T-cell (primary cell): ENCODE measurements at regions not wholly inside any gene's neighbourhood (a gene's known extent, or its start where the extent isn't known, plus 50 kb on each side); places are given as distances from the start of the nearest gene placed in this dataset.
"Not testable (repeated sequence)": the region's sequence is repeated elsewhere in the genome, so short reads cannot be mapped to it uniquely, and the experiment has no call there.

Experiments used
- ATAC-seq, 4 experiments: fragments of 200-7000 bp in 3 of 4; fragments of 150-1000 bp in 1 of 4; cut with Tn5 transposase; replicated peaks in 1 of 4; 1 replicate in 3 of 4; 2 replicates in 1 of 4; pipeline ENCODE4 v1.10.0; 2021; ENCODE audit warnings: moderate library complexity in 3 of 4, mild to moderate bottlenecking in 2 of 4, moderate number of reproducible peaks in 1 of 4
- CTCF ChIA-PET, 2 donors: fragments of 300-600 bp; sonication (Branson Sonifier 250); formaldehyde crosslinking; loops; one replicate each; lab custom pipeline; 2022; ENCODE audit warnings: antibody characterized with exemption in 2 of 2; lab: Charles Lee
- POLR2A ChIA-PET, 2 donors: fragments of 300-600 bp; sonication (Branson Sonifier 250); formaldehyde crosslinking; loops; one replicate each; lab custom pipeline; 2022; ENCODE audit warnings: antibody characterized with exemption in 2 of 2; lab: Charles Lee
- DNase-seq, 35 experiments: peaks; one replicate each; pipeline versions ENCODE4 v3.0.0 to v3.0.0-alpha.2; 2013 to 2023
- H3K27ac ChIP-seq: one replicate; pipeline ENCODE4 v1.5.1; 2013; ENCODE audit warnings: low read length
- H3K27me3 ChIP-seq, 2 experiments: replicated peaks in 1 of 2; 1 replicate in 1 of 2; 2 replicates in 1 of 2; pipeline versions ENCODE4 v1.6.1 to v1.7.0; 2013; ENCODE audit warnings: low read length in 1 of 2, mixed read lengths in 1 of 2; ENCODE audit not compliant: control insufficient read depth in 2 of 2, insufficient read depth in 2 of 2; ENCODE audit errors: extremely low read depth in 1 of 2
- H3K36me3 ChIP-seq, 2 donors: 1 replicate in 1 of 2; 2 replicates in 1 of 2; pipeline versions ENCODE4 v1.6.1 to v1.7.0; 2013; ENCODE audit warnings: low read length in 1 of 2; ENCODE audit not compliant: control insufficient read depth in 2 of 2, insufficient read depth in 1 of 2; ENCODE audit errors: extremely low read depth in 1 of 2
- H3K4me1 ChIP-seq, 2 experiments: 1 replicate in 1 of 2; 2 replicates in 1 of 2; pipeline versions ENCODE4 v1.6.1 to v1.7.0; 2013; ENCODE audit warnings: low read length in 2 of 2, mixed read lengths in 1 of 2; ENCODE audit not compliant: insufficient read depth in 2 of 2, control insufficient read depth in 1 of 2; ENCODE audit errors: extremely low read depth in 1 of 2
- H3K4me3 ChIP-seq, 2 donors: 1 replicate in 1 of 2; 2 replicates in 1 of 2; pipeline versions ENCODE4 v1.5.1 to v1.7.0; 2013; ENCODE audit warnings: mild to moderate bottlenecking in 2 of 2, low read length in 1 of 2, moderate library complexity in 1 of 2; ENCODE audit not compliant: control insufficient read depth in 1 of 2; ENCODE audit errors: extremely low read depth in 1 of 2
- H3K9me3 ChIP-seq: 2 replicates; pipeline ENCODE4 v1.7.0; 2013
- H3K27ac Mint-ChIP-seq, 2 donors: one replicate each; pipeline ENCODE4 v1.8.0; 2020 to 2021; ENCODE audit warnings: mild to moderate bottlenecking in 2 of 2, mixed read lengths in 2 of 2
- H3K27me3 Mint-ChIP-seq, 2 donors: one replicate each; pipeline ENCODE4 v1.8.0; 2021 to 2022; ENCODE audit warnings: mixed read lengths in 2 of 2
- H3K36me3 Mint-ChIP-seq: one replicate; pipeline ENCODE4 v1.8.0; 2021; ENCODE audit warnings: mixed read lengths
- H3K4me1 Mint-ChIP-seq, 3 donors: one replicate each; pipeline ENCODE4 v1.8.0; 2020 to 2022; ENCODE audit warnings: mixed read lengths in 3 of 3, mild to moderate bottlenecking in 1 of 3
- H3K4me3 Mint-ChIP-seq, 3 donors: one replicate each; pipeline ENCODE4 v1.8.0; 2020 to 2022; ENCODE audit warnings: mild to moderate bottlenecking in 3 of 3, mixed read lengths in 3 of 3, moderate library complexity in 3 of 3
- H3K9me3 Mint-ChIP-seq, 3 donors: one replicate each; pipeline ENCODE4 v1.8.0; 2020 to 2022; ENCODE audit warnings: mixed read lengths in 3 of 3
- WGBS: methylation state at CpG from one replicate; pipeline ENCODE4 v1.1.5; 2013; ENCODE audit warnings: missing lambda C conversion rate; ENCODE audit not compliant: insufficient coverage; 5-methylcytosine and 5-hydroxymethylcytosine counted together

- no peaks in the 10 kb centered on the region for H3K9me3 ChIP-seq
- Mint-ChIP-seq H3K9me3 (peaks cover 3 to 8% (median 4%) of the 10 kb centered on the region in 3 donors), H3K27me3 (no peaks in the 10 kb centered on the region), H3K4me3 (no peak overlapping the region), H3K4me1 (peaks cover 0 to 4% (median 0%) of the 10 kb centered on the region in 3 donors), H3K27ac (no peak overlapping the region), H3K36me3 (no peaks in the 10 kb centered on the region)
- H3K27ac ChIP-seq, result no peak overlapping the region
- CTCF ChIA-PET, result interaction anchor here in 1 of 2 donors (0.5 kb wide), 1 partner anchor 720 kb away, joined by 3 read pairs; no protein-coding TSS in a partner anchor
- H3K27me3 ChIP-seq, result peaks cover 0 to 7% of the 10 kb centered on the region in 2 experiments
- DNase-seq (no peak), ATAC-seq (no peak)
- H3K4me1 ChIP-seq, result peaks cover 0 to 2% of the 10 kb centered on the region in 2 experiments
- H3K36me3 ChIP-seq, result no peaks in the 10 kb centered on the region
- POLR2A ChIA-PET, result no interaction called here
- WGBS, result no CpG with 5 or more reads among the region's 2 CpGs
- H3K4me3 ChIP-seq, result no peak overlapping the region
Measured at GRCh38 chr1:80531182-80531581, 1269.6 kb upstream of the ADGRL2 start.

DNA sequence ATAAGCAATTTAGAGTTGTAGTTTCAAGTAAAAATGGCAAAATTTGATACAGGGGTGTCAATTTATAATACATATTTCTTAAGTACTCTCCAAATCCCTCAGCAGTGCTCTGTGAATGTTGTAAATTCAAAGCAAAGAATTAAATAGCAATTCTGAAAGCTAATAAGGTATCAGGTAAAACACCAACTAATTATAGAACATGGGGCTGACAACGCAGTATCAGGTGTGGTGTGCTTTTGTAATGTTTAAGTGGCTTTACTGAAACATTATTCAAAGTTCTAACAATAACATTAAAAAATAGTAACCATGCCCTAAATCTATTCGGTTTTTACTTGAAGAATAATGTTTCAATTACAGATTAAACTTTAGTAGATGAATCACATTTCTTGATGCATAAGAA is 1271.2 kb upstream of the ADGRL2 start:
- Mint-ChIP-seq H3K9me3 (peaks cover 0 to 9% (median 3%) of the 10 kb centered on the region in 3 donors), H3K36me3 (no peaks in the 10 kb centered on the region), H3K4me3 (no peak overlapping the region), H3K27me3 (no peaks in the 10 kb centered on the region), H3K27ac (no peak overlapping the region), H3K4me1 (peaks cover 0 to 4% (median 0%) of the 10 kb centered on the region in 3 donors)
- ChIA-PET POLR2A (interaction anchor here in 1 of 2 donors (0.7 kb wide), 1 partner anchor 1977 kb away, joined by 3 read pairs; no protein-coding TSS in a partner anchor), CTCF (no interaction called here)
- no CpG with 5 or more reads among the region's 2 CpGs for WGBS
- no peaks in the 10 kb centered on the region for H3K9me3 ChIP-seq
- peaks cover 0 to 7% of the 10 kb centered on the region in 2 experiments for H3K27me3 ChIP-seq
- H3K4me1 ChIP-seq, result peaks cover 0 to 2% of the 10 kb centered on the region in 2 experiments
- ATAC-seq (no peak), DNase-seq (no peak)
- H3K27ac ChIP-seq, result no peak overlapping the region
- no peaks in the 10 kb centered on the region for H3K36me3 ChIP-seq
- no peak overlapping the region for H3K4me3 ChIP-seq

- Mint-ChIP-seq H3K4me3 (no peak overlapping the region), H3K9me3 (peaks cover 2 to 12% (median 6%) of the 10 kb centered on the region in 3 donors), H3K27ac (no peak overlapping the region), H3K36me3 (no peaks in the 10 kb centered on the region), H3K27me3 (no peaks in the 10 kb centered on the region), H3K4me1 (no peaks in the 10 kb centered on the region)
- POLR2A ChIA-PET, result no interaction called here
- no peak for ATAC-seq
- Histone ChIP-seq H3K27ac (no peak overlapping the region), H3K4me1 (no peaks in the 10 kb centered on the region), H3K27me3 (peaks cover 0 to 2% of the 10 kb centered on the region in 2 experiments), H3K9me3 (no peaks in the 10 kb centered on the region), H3K36me3 (no peaks in the 10 kb centered on the region), H3K4me3 (no peak overlapping the region)
- CTCF ChIA-PET, result no interaction called here
- DNase-seq, result no peak
- WGBS, result 20% methylated on average over 1 of the region's 1 CpG
Measured at GRCh38 chr1:80523861-80524260, 1276.9 kb upstream of the ADGRL2 start.

- H3K27ac Mint-ChIP-seq, H3K4me3 Mint-ChIP-seq, H3K4me1 Mint-ChIP-seq, DNase-seq, CTCF ChIA-PET, H3K27ac ChIP-seq, H3K4me1 ChIP-seq, H3K4me3 ChIP-seq, POLR2A ChIA-PET, H3K36me3 ChIP-seq, H3K36me3 Mint-ChIP-seq, H3K9me3 ChIP-seq, H3K27me3 ChIP-seq, ATAC-seq, H3K27me3 Mint-ChIP-seq: not testable (repeated sequence)
- H3K9me3 Mint-ChIP-seq, result peaks cover 2 to 13% (median 6%) of the 10 kb centered on the region in 3 donors
Measured at GRCh38 chr1:80523071-80523470, 1277.7 kb upstream of the ADGRL2 start.

DNA sequence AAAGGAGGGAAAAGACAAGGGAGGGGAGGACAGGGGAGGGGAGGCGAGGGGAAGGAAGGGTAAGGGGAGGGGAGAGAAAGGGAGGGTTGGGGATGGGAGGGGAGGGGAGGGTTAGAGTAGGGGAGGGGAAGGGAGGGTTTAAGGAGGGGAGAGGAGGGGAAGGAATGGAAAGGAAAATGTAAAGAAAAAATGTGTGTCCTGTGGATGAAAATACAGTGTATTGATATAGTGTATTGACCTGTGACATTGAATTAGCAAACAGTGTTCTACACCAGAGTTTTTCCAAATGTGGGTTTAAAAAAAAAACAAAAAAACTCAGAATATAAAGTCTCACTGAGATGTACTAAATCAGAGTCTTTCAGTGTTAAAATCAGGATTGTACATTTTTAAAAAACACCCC is 1279.8 kb upstream of the ADGRL2 start:
- Histone ChIP-seq H3K27me3 (no peaks in the 10 kb centered on the region), H3K9me3 (no peaks in the 10 kb centered on the region), H3K36me3 (no peaks in the 10 kb centered on the region), H3K4me1 (no peaks in the 10 kb centered on the region), H3K4me3 (no peak overlapping the region), H3K27ac (no peak overlapping the region)
- H3K4me1 Mint-ChIP-seq, result no peaks in the 10 kb centered on the region
- no peak overlapping the region for H3K27ac Mint-ChIP-seq
- no peak overlapping the region for H3K4me3 Mint-ChIP-seq
- peaks cover 2 to 27% (median 17%) of the 10 kb centered on the region in 3 donors for H3K9me3 Mint-ChIP-seq
- no peak for ATAC-seq
- no CpG with 5 or more reads among the region's 1 CpG for WGBS
- ChIA-PET POLR2A (no interaction called here), CTCF (no interaction called here)
- H3K36me3 Mint-ChIP-seq, result no peaks in the 10 kb centered on the region
- H3K27me3 Mint-ChIP-seq, result no peaks in the 10 kb centered on the region
- DNase-seq, result no peak

DNA sequence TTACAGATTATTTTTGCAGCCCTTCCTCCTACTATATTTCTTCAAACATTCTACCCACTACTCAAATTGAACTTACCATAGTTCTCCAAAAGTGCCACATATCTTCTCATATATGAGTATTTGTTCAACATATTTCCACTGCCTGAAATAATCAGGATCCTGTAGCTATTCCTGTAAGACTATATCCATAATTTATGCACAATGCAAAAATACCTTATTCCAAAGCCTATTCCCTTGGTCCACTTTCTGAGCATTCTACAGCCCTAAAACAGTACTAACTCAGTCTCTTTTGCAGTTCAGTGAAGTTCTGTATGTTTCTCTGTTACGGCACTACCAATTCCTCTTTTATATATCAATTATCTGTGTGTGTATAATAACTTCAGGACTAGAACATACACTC is 1283.7 kb upstream of the ADGRL2 start:
- no peak overlapping the region for H3K27ac ChIP-seq
- Mint-ChIP-seq H3K4me1 (no peaks in the 10 kb centered on the region), H3K27me3 (no peaks in the 10 kb centered on the region), H3K36me3 (no peaks in the 10 kb centered on the region), H3K4me3 (no peak overlapping the region), H3K27ac (no peak overlapping the region), H3K9me3 (peaks cover 2 to 26% (median 17%) of the 10 kb centered on the region in 3 donors)
- ChIA-PET CTCF (no interaction called here), POLR2A (no interaction called here)
- no peak for ATAC-seq
- no peak overlapping the region for H3K4me3 ChIP-seq
- no peaks in the 10 kb centered on the region for H3K4me1 ChIP-seq
- WGBS, result no CpG with 5 or more reads among the region's 1 CpG
- no peaks in the 10 kb centered on the region for H3K9me3 ChIP-seq
- DNase-seq, result no peak
- no peaks in the 10 kb centered on the region for H3K36me3 ChIP-seq
- no peaks in the 10 kb centered on the region for H3K27me3 ChIP-seq

DNA sequence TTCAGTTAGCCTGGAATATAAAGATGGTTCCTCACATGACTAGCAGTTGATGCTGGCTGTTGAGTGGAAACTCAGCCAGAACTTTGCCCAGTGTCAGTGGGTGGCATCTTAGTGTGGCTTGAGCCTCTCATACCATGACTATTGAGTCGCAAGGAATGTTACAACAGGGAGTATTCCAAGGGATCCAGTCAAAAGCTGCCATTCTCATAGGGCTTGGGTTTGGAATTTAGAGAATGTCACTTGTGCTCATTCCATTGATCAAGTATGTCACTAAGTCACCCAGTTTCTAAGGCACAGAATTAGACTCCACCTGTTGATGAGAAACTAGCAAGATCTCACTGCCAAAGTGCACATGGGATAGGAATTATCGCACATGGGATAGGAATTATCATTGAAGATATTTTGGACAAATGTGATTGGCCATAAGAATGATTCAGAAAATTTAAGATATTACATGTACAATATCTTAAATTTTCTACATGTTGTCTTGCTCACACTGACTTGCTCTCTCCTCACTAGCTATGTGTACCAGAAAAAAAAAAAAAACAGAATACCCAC is 1290.7 kb upstream of the ADGRL2 start:
- CTCF ChIA-PET, result no interaction called here
- Histone ChIP-seq H3K4me3 (no peak overlapping the region), H3K9me3 (no peaks in the 10 kb centered on the region), H3K27ac (no peak overlapping the region), H3K27me3 (no peaks in the 10 kb centered on the region), H3K4me1 (no peaks in the 10 kb centered on the region), H3K36me3 (no peaks in the 10 kb centered on the region)
- Mint-ChIP-seq H3K27ac (no peak overlapping the region), H3K4me1 (no peaks in the 10 kb centered on the region), H3K36me3 (no peaks in the 10 kb centered on the region), H3K27me3 (no peaks in the 10 kb centered on the region), H3K9me3 (peaks cover 5 to 25% (median 12%) of the 10 kb centered on the region in 3 donors), H3K4me3 (no peak overlapping the region)
- DNase-seq, result no peak
- no CpG with 5 or more reads among the region's 2 CpGs for WGBS
- no peak for ATAC-seq
- POLR2A ChIA-PET, result no interaction called here
